HL-60 (cell line): ENCODE measurements at regions not wholly inside any gene's neighbourhood (a gene's known extent, or its start where the extent isn't known, plus 50 kb on each side); places are given as distances from the start of the nearest gene placed in this dataset.

Source experiments
- DNase-seq, 2 experiments: peaks; one replicate each; pipeline ENCODE4 v3.0.0-alpha.2; 2010 to 2020; ENCODE audit warnings: low read depth in 1 of 2, low spot score in 1 of 2
- H3K27ac ChIP-seq: fragments of 250-450 bp; sonication (Bioruptor Pico); replicated peaks from 2 replicates; pipeline ENCODE4 v1.5.1; 2020; ENCODE audit warnings: mild to moderate bottlenecking, moderate library complexity
- H3K27me3 ChIP-seq: fragments of 250-450 bp; sonication (Bioruptor Pico); 2 replicates; pipeline ENCODE4 v1.5.1; 2021; ENCODE audit warnings: mild to moderate bottlenecking, moderate library complexity; ENCODE audit not compliant: insufficient read depth, poor library complexity, severe bottlenecking
- H3K4me3 ChIP-seq: replicated peaks from 2 replicates; pipeline ENCODE4 v1.5.1; 2011; ENCODE audit warnings: mild to moderate bottlenecking, control low read depth, low read length; ENCODE audit not compliant: insufficient read depth
- CTCF ChIP-seq: IDR thresholded peaks from one replicate; pipeline ENCODE4 v1.5.1; 2011; ENCODE audit warnings: low read length, control low read depth, inconsistent platforms; ENCODE audit not compliant: insufficient read depth
- GABPA ChIP-seq: IDR thresholded peaks from 2 replicates; pipeline ENCODE4 v1.6.1; 2012; ENCODE audit warnings: low read depth
- POLR2AphosphoS5 ChIP-seq: IDR thresholded peaks from 2 replicates; pipeline ENCODE4 v1.6.1; 2012; ENCODE audit warnings: low read depth
- REST ChIP-seq: IDR thresholded peaks from 2 replicates; pipeline ENCODE4 v1.6.1; 2012; ENCODE audit warnings: low read depth; ENCODE audit not compliant: insufficient replicate concordance
- SPI1 ChIP-seq: IDR thresholded peaks from 2 replicates; pipeline ENCODE4 v1.6.1; 2012; ENCODE audit warnings: low read depth, mild to moderate bottlenecking, borderline replicate concordance

DNA sequence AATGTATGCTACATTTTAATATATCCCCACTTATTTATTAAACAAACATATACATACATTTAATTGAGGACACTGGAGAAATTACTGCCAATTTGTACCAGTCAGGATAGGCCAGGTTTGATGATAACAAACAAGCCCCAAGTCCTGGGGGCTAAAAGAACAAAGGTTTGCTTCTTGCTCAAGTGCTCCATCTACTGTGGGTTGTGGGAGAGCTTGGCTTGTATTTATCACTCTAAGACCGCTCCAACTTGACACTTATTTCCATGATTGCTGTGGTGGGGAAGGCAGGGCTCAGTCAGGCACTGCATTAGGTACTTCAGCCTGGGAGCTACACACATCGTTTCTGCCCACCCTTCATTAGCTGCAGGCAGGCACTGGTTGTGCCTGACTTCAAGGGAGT is 136.6 kb upstream of the ZNF32 start:
- no peak for DNase-seq
- Histone ChIP-seq H3K27me3 (no peaks in the 10 kb centered on the region), H3K4me3 (no peak overlapping the region), H3K27ac (no peak overlapping the region)
- TF ChIP-seq REST (no peak), CTCF (no peak), SPI1 (no peak), GABPA (no peak), POLR2AphosphoS5 (no peak)

GRCh38 chr10:43782814-43783213 is 134.1 kb upstream of the ZNF32 start:
- no peak for DNase-seq
- Histone ChIP-seq H3K27ac (no peak overlapping the region), H3K27me3 (no peaks in the 10 kb centered on the region), H3K4me3 (no peak overlapping the region)
- TF ChIP-seq SPI1 (no peak), GABPA (no peak), POLR2AphosphoS5 (no peak), CTCF (no peak), REST (no peak)

DNA sequence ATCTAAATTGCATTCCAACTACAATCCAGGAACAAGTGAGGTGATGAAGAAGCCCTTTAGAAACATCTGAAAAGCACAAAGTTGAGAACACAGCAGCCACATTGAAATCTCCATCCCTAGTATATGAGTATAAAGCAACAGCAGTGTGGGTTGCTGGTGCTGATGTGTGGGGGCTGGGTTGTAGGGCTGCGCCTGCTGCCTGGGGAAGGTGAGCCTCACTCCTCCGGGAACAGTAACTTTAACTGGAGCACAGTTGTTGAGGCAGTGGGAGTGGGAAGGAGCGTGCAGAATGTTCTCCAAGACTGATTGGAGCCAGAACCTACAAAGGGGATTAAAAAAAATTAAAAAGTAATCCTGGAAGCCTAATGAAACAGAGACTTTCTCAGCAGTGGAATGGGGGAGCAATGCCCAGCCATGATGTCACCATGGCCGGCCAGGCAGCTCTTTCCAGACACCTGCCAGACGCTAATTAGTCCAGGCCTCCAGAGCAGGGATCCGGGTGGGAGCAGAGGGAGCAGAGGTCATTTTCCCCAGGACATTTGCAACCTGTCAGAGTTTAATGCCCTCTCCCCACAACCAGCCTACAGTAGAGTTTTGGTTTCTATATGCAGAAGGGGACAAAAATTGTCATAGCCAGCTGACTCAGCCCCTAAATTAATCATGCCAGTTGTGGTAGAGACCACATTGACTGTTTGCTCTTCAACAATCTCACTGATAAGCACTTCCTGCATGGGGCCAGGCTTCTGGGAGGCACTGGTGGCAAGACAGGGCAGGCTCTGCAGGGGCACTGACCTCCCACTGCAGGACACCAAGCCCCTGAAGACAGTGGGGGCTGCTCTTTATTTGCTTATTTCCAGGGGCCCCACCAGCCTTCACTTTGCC is 133.0 kb upstream of the ZNF32 start:
- Histone ChIP-seq H3K27ac (no peak overlapping the region), H3K27me3 (no peaks in the 10 kb centered on the region), H3K4me3 (no peak overlapping the region)
- no peak for TF ChIP-seq POLR2AphosphoS5
- no peak for TF ChIP-seq CTCF
- TF ChIP-seq SPI1, result no peak
- no peak for TF ChIP-seq REST
- TF ChIP-seq GABPA, result no peak
- no peak for DNase-seq
